ENCODE measurements at regions not wholly inside any gene's neighbourhood (a gene's known extent, or its start where the extent isn't known, plus 50 kb on each side); places are given as distances from the start of the nearest gene placed in this dataset.

GRCh38 chr5:105565531-105565930 is 2002.9 kb upstream of the NUDT12 start:
- TF ChIP-seq, protein P1, sequence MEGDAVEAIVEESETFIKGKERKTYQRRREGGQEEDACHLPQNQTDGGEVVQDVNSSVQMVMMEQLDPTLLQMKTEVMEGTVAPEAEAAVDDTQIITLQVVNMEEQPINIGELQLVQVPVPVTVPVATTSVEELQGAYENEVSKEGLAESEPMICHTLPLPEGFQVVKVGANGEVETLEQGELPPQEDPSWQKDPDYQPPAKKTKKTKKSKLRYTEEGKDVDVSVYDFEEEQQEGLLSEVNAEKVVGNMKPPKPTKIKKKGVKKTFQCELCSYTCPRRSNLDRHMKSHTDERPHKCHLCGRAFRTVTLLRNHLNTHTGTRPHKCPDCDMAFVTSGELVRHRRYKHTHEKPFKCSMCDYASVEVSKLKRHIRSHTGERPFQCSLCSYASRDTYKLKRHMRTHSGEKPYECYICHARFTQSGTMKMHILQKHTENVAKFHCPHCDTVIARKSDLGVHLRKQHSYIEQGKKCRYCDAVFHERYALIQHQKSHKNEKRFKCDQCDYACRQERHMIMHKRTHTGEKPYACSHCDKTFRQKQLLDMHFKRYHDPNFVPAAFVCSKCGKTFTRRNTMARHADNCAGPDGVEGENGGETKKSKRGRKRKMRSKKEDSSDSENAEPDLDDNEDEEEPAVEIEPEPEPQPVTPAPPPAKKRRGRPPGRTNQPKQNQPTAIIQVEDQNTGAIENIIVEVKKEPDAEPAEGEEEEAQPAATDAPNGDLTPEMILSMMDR (IDR thresholded peaks at IDR 0.05; ENCODE audit: low read depth, low read length, missing input control): no peak
- no peak for TF ChIP-seq TAF1 (conservative IDR thresholded peaks at IDR 0.05)
- TF ChIP-seq REST (IDR thresholded peaks at IDR 0.05): no peak
- no peak for TF ChIP-seq JUND (IDR thresholded peaks at IDR 0.05)
- no peak for TF ChIP-seq YY1 (IDR thresholded peaks at IDR 0.05)
- no peak for TF ChIP-seq RXRA (IDR thresholded peaks at IDR 0.05)
- TF ChIP-seq RAD21 (IDR thresholded peaks at IDR 0.05): no peak
- no peak for TF ChIP-seq SP1 (IDR thresholded peaks at IDR 0.05)

Data from liver (tissue), 3 donors.